Heart left ventricle (tissue), 13 donors: ENCODE measurements at regions not wholly inside any gene's neighbourhood (a gene's known extent, or its start where the extent isn't known, plus 50 kb on each side); places are given as distances from the start of the nearest gene placed in this dataset.

Experiments
- CTCF ChIP-seq, 12 donors: fragments of 200-600 bp; sonication (generic) in 4 of 12; IDR thresholded peaks; one replicate each; pipeline versions ENCODE4 v1.5.0 to v1.8.0; 2018 to 2022; ENCODE audit warnings: antibody characterized with exemption in 12 of 12, mild to moderate bottlenecking in 5 of 12
- POLR2A ChIP-seq, 2 donors: fragments of 450-650 bp; IDR thresholded peaks; one replicate each; pipeline ENCODE4 v1.6.1; 2017; ENCODE audit warnings: antibody characterized with exemption in 2 of 2, mild to moderate bottlenecking in 2 of 2, moderate library complexity in 2 of 2
- donor health status: ischemic (EF 13 %, LVEDD 7.1; RV severe dilation, severe dysfunction).
- donor health status: DM: no; HTN: yes; CAD: no.
- donor health status: DM: no; HTN: no; CAD: no.
- donor health status: ischemic (EF 25% LVEDD 6.9; RV normal size, moderate dysfunction).
- donor health status: ischemic (EF 25% LVEDD 5.7; RV mildly dilated, moderate dysfunction).
- donor health status: ischemic (EF 35%, LVEDD 5.7; RV mildly dilated, moderate dysfunction).
- donor health status: nonischemic (EF 11% LVEDD 7.7; RV severe dilation, severe dysfunction).
- donor health status: DM: yes; HTN: yes; CAD: no.
- donor health status: PGD.
- donor health status: ischemic (EF 29% LVEDD 5.4; RV normal size, mild dysfunction).
- donor health status: nonischemic (EF 23%, LVEDD 6.1; RV moderate dilation, normal function).

GRCh38 chr2:146530886-146531285 lies 1313.9 kb upstream of the ACVR2A start:
- no peak for TF ChIP-seq CTCF (IDR thresholded peaks at IDR 0.05)
- no peak for TF ChIP-seq POLR2A (IDR thresholded peaks at IDR 0.05)
